IMR-90 (cell line): ENCODE measurements at regions not wholly inside any gene's neighbourhood (a gene's known extent, or its start where the extent isn't known, plus 50 kb on each side); places are given as distances from the start of the nearest gene placed in this dataset.

Source experiments
- BHLHE40 ChIP-seq: fragments of 150-350 bp; IDR thresholded peaks from 2 replicates; pipeline ENCODE4 v1.6.1; 2016; ENCODE audit warnings: mild to moderate bottlenecking, low read depth, low read length
- CEBPB ChIP-seq: IDR thresholded peaks from 2 replicates; pipeline ENCODE4 v1.6.1; 2012; ENCODE audit warnings: low read depth, low read length, improper control_type of control experiment
- CTCF ChIP-seq: conservative IDR thresholded peaks from 2 replicates; pipeline ENCODE4 v1.5.1; 2012; ENCODE audit warnings: mild to moderate bottlenecking, low read depth, low read length, improper control_type of control experiment
- ELK1 ChIP-seq: fragments of 150-350 bp; IDR thresholded peaks from 2 replicates; pipeline ENCODE4 v1.6.1; 2016; ENCODE audit warnings: low read depth, mild to moderate bottlenecking, low read length, moderate library complexity, borderline replicate concordance
- MAFK ChIP-seq: IDR thresholded peaks from 2 replicates; pipeline ENCODE4 v1.6.1; 2012; ENCODE audit warnings: low read depth, low read length, improper control_type of control experiment
- MAZ ChIP-seq: IDR thresholded peaks from 2 replicates; pipeline ENCODE4 v1.6.1; 2012; ENCODE audit warnings: low read depth, mild to moderate bottlenecking, low read length, improper control_type of control experiment, moderate library complexity, borderline replicate concordance
- MXI1 ChIP-seq: IDR thresholded peaks from 2 replicates; pipeline ENCODE4 v1.6.1; 2012; ENCODE audit warnings: low read depth, mild to moderate bottlenecking, low read length, moderate library complexity, borderline replicate concordance
- POLR2A ChIP-seq: IDR thresholded peaks from 2 replicates; pipeline ENCODE4 v1.6.1; 2012; ENCODE audit warnings: mild to moderate bottlenecking, low read depth, low read length
- RAD21 ChIP-seq: IDR thresholded peaks from 2 replicates; pipeline ENCODE4 v1.6.1; 2012; ENCODE audit warnings: low read length, improper control_type of control experiment
- RFX5 ChIP-seq: IDR thresholded peaks from 2 replicates; pipeline ENCODE4 v1.8.0; 2012; ENCODE audit warnings: low read depth, mild to moderate bottlenecking, low read length, moderate library complexity

GRCh38 chr20:55830121-55830827, 175.0 kb downstream of the CBLN4 start:
- TF ChIP-seq ELK1 (no peak), CTCF (no peak), POLR2A (no peak), MAFK (no peak), BHLHE40 (no peak), CEBPB (no peak), MAZ (no peak), RFX5 (no peak), MXI1 (no peak), RAD21 (no peak)
